ENCODE measurements at regions not wholly inside any gene's neighbourhood (a gene's known extent, or its start where the extent isn't known, plus 50 kb on each side); places are given as distances from the start of the nearest gene placed in this dataset.
"Not testable (repeated sequence)": the region's sequence is repeated elsewhere in the genome, so short reads cannot be mapped to it uniquely, and the experiment has no call there.

DNA sequence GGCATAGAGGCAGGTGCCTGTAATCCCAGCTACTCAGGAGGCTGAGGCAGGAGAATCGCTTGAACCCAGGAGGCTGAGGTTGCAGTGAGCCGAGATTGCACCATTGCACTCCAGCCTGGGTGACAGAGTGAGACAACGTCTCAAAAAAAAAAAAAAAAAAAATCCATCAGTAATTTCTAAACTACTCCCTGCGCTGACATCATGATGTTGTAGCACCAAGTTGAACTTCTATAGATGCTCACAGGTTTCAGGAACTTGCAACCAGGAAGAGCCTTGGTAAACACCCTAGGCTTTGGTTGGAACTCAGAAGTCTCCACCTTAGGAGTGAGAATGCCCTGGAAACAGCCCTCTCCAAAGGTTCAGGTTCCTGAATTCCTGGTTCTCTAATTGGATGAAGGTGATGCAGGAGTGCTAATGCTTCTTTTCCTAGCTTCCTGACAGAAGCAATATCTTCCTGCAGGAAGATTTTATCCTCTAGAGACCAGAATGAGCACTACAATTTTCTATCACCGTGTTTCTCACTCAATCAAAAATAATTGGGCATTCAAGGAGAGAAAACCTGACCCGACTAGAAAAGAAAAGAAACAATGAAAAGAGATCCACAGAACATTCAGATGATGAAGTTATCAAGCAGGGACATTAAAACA is 469.6 kb downstream of the GADD45G start:
- H4K20me1 ChIP-seq (ENCODE audit: insufficient read depth, low read length) = no peaks in the 10 kb centered on the region
- H3K79me2 ChIP-seq (ENCODE audit: low read length) = no peaks in the 10 kb centered on the region
- no peaks in the 10 kb centered on the region for H3F3A ChIP-seq (ENCODE audit: insufficient read depth, low read length)
- TF ChIP-seq EZH2phosphoT487 (IDR thresholded peaks at IDR 0.05; ENCODE audit: low read length) = no peak
- TF ChIP-seq, protein P1, sequence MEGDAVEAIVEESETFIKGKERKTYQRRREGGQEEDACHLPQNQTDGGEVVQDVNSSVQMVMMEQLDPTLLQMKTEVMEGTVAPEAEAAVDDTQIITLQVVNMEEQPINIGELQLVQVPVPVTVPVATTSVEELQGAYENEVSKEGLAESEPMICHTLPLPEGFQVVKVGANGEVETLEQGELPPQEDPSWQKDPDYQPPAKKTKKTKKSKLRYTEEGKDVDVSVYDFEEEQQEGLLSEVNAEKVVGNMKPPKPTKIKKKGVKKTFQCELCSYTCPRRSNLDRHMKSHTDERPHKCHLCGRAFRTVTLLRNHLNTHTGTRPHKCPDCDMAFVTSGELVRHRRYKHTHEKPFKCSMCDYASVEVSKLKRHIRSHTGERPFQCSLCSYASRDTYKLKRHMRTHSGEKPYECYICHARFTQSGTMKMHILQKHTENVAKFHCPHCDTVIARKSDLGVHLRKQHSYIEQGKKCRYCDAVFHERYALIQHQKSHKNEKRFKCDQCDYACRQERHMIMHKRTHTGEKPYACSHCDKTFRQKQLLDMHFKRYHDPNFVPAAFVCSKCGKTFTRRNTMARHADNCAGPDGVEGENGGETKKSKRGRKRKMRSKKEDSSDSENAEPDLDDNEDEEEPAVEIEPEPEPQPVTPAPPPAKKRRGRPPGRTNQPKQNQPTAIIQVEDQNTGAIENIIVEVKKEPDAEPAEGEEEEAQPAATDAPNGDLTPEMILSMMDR (IDR thresholded peaks at IDR 0.05; ENCODE audit: low read length) = no peak
- TF ChIP-seq EZH2 (optimal IDR thresholded peaks at IDR 0.05; ENCODE audit: low read depth, low read length) = no peak
- no peak overlapping the region for H3K27ac ChIP-seq (ENCODE audit: low read length)
- H3K27me3 ChIP-seq (replicated peaks; ENCODE audit: insufficient read depth, low read length) = no peaks in the 10 kb centered on the region
- H2AFZ ChIP-seq (ENCODE audit: low read length) = no peak overlapping the region
- no peaks in the 10 kb centered on the region for H3K9me2 ChIP-seq (replicated peaks; ENCODE audit: insufficient read depth, low read length)
- DNase-seq = no peak
- no peaks in the 10 kb centered on the region for H3K9me3 ChIP-seq (replicated peaks; ENCODE audit: insufficient read depth, low read length)
- no peaks in the 10 kb centered on the region for H3K4me1 ChIP-seq (ENCODE audit: low read length)
- no peak overlapping the region for H3K4me2 ChIP-seq (ENCODE audit: low read depth, low read length)
- no peak overlapping the region for H3K4me3 ChIP-seq (ENCODE audit: low read length)
- H3K9ac ChIP-seq (ENCODE audit: low read length) = no peak overlapping the region
- no peaks in the 10 kb centered on the region for H3K36me3 ChIP-seq (replicated peaks; ENCODE audit: insufficient read depth, low read length)

DNA sequence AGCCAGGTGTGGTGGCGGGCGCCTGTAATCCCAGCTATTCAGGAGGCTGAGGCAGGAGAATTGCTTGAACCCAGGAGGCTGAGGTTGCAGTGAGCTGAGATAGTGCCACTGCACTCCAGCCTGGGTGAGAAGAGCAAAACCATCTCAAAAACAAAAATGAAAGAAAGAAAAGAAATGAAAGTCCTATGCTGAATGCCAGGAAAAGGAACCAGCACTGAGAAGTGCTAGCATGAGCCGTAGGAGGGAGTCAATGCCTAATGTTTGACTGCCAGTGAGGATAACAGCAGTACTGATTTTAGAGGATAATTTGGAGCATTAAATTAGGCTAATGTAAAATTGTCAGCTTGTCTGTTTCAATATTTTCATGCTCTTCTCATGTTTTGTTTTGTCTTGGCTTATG is 472.8 kb downstream of the GADD45G start:
- H3K4me1 ChIP-seq (ENCODE audit: low read length); H3K9ac ChIP-seq (ENCODE audit: low read length); H2AFZ ChIP-seq (ENCODE audit: low read length); H3K4me2 ChIP-seq (ENCODE audit: low read depth, low read length); H3K9me2 ChIP-seq (replicated peaks; ENCODE audit: insufficient read depth, low read length); H3K27ac ChIP-seq (ENCODE audit: low read length); H3K36me3 ChIP-seq (replicated peaks; ENCODE audit: insufficient read depth, low read length); H3F3A ChIP-seq (ENCODE audit: insufficient read depth, low read length); DNase-seq; H3K27me3 ChIP-seq (replicated peaks; ENCODE audit: insufficient read depth, low read length); H3K9me3 ChIP-seq (replicated peaks; ENCODE audit: insufficient read depth, low read length); H3K4me3 ChIP-seq (ENCODE audit: low read length); H4K20me1 ChIP-seq (ENCODE audit: insufficient read depth, low read length); H3K79me2 ChIP-seq (ENCODE audit: low read length): not testable (repeated sequence)

DNA sequence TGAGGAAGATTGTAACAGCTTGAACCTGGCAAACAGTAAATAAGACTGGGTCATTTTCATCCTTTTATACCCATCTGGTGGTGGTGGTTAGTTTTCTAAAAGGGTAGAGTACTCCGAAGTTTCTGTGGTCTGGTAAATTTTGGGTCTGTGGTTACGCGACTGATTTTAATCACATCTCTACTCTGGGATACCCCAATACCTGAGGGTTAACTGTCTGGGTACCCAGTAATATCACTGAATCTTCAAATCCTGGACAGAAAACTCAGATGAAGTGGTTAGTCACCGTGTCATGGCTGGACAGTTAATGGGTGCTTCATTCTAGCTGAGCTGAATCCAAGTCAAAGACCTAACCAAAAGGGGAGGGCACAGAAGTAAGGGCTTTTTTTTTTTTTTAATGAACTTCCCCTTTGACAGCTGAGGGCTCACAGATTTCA is 474.2 kb downstream of the GADD45G start:
- H4K20me1 ChIP-seq (ENCODE audit: insufficient read depth, low read length) = no peaks in the 10 kb centered on the region
- no peak overlapping the region for H3K4me3 ChIP-seq (ENCODE audit: low read length)
- DNase-seq = no peak

DNA sequence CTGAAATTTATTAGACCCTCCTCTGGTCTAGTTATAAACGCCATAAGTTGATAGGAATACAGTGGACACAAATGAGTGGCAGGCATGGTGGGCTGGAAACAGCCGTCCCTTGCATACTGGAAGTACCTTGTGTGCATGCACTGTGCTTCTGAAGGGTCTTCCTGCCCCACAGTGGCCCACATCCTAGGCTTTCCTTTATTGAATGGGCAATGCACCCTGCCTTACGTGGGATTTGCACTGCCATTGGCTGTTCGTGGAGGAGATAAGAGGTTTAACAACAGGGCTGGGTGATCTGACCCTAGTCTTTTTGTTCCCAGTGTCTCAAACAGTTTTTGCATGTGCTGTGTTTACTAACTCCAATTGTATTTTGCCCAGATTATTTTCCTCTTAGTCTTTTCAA is 480.8 kb downstream of the GADD45G start:
- H3K4me1 ChIP-seq (ENCODE audit: low read length) = no peaks in the 10 kb centered on the region
- no peaks in the 10 kb centered on the region for H3K27me3 ChIP-seq (replicated peaks; ENCODE audit: insufficient read depth, low read length)
- no peaks in the 10 kb centered on the region for H3K79me2 ChIP-seq (ENCODE audit: low read length)
- no peak overlapping the region for H2AFZ ChIP-seq (ENCODE audit: low read length)
- H3K9me2 ChIP-seq (replicated peaks; ENCODE audit: insufficient read depth, low read length) = no peaks in the 10 kb centered on the region
- TF ChIP-seq EZH2 (optimal IDR thresholded peaks at IDR 0.05; ENCODE audit: low read depth, low read length) = no peak
- TF ChIP-seq EZH2phosphoT487 (IDR thresholded peaks at IDR 0.05; ENCODE audit: low read length) = no peak
- TF ChIP-seq, protein P1 (IDR thresholded peaks at IDR 0.05; ENCODE audit: low read length) = no peak
- no peak overlapping the region for H3K4me3 ChIP-seq (ENCODE audit: low read length)
- H3K9ac ChIP-seq (ENCODE audit: low read length) = no peak overlapping the region
- no peak overlapping the region for H3K4me2 ChIP-seq (ENCODE audit: low read depth, low read length)
- H4K20me1 ChIP-seq (ENCODE audit: insufficient read depth, low read length) = no peaks in the 10 kb centered on the region
- DNase-seq = no peak
- no peak overlapping the region for H3K27ac ChIP-seq (ENCODE audit: low read length)
- H3K36me3 ChIP-seq (replicated peaks; ENCODE audit: insufficient read depth, low read length) = no peaks in the 10 kb centered on the region
- H3F3A ChIP-seq (ENCODE audit: insufficient read depth, low read length) = no peaks in the 10 kb centered on the region
- H3K9me3 ChIP-seq (replicated peaks; ENCODE audit: insufficient read depth, low read length) = no peaks in the 10 kb centered on the region

More for the DNA sequence above, 474.2 kb downstream of the GADD45G start:
- TF ChIP-seq EZH2 (optimal IDR thresholded peaks at IDR 0.05; ENCODE audit: low read depth, low read length) = no peak
- TF ChIP-seq, protein P1 (IDR thresholded peaks at IDR 0.05; ENCODE audit: low read length) = no peak
- TF ChIP-seq EZH2phosphoT487 (IDR thresholded peaks at IDR 0.05; ENCODE audit: low read length) = no peak
- no peaks in the 10 kb centered on the region for H3K27me3 ChIP-seq (replicated peaks; ENCODE audit: insufficient read depth, low read length)
- no peaks in the 10 kb centered on the region for H3K36me3 ChIP-seq (replicated peaks; ENCODE audit: insufficient read depth, low read length)
- H3K79me2 ChIP-seq (ENCODE audit: low read length) = no peaks in the 10 kb centered on the region
- no peak overlapping the region for H3K9ac ChIP-seq (ENCODE audit: low read length)
- no peaks in the 10 kb centered on the region for H3K4me1 ChIP-seq (ENCODE audit: low read length)
- H3F3A ChIP-seq (ENCODE audit: insufficient read depth, low read length) = no peaks in the 10 kb centered on the region
- H3K27ac ChIP-seq (ENCODE audit: low read length) = no peak overlapping the region
- H3K9me2 ChIP-seq (replicated peaks; ENCODE audit: insufficient read depth, low read length) = no peaks in the 10 kb centered on the region
- no peaks in the 10 kb centered on the region for H3K9me3 ChIP-seq (replicated peaks; ENCODE audit: insufficient read depth, low read length)
- no peak overlapping the region for H2AFZ ChIP-seq (ENCODE audit: low read length)
- no peak overlapping the region for H3K4me2 ChIP-seq (ENCODE audit: low read depth, low read length)
